H1 (cell line): ENCODE measurements at regions not wholly inside any gene's neighbourhood (a gene's known extent, or its start where the extent isn't known, plus 50 kb on each side); places are given as distances from the start of the nearest gene placed in this dataset.

Experiments
- CTCF ChIA-PET: fragments of 300-600 bp; sonication (Branson Sonifier 250); formaldehyde crosslinking; loops from one replicate; lab custom pipeline; 2021; ENCODE audit not compliant: partially characterized antibody; lab: Charles Lee
- POLR2A ChIA-PET: fragments of 300-600 bp; sonication (Branson Sonifier 250); formaldehyde crosslinking; loops from one replicate; lab custom pipeline; 2021; ENCODE audit warnings: inconsistent platforms; ENCODE audit not compliant: partially characterized antibody; lab: Charles Lee
- DNase-seq, 2 experiments: peaks; one replicate each; pipeline versions ENCODE4 v3.0.0 to v3.0.0-alpha.2; 2010 to 2022; ENCODE audit warnings: low spot score in 2 of 2, low read depth in 1 of 2, mixed read lengths in 1 of 2
- FAIRE-seq: peaks from 2 replicates; lab custom pipeline; 2011; peaks lifted over from hg19 to GRCh38; lab: Jason Lieb, UNC
- H2AFZ ChIP-seq: 2 replicates; pipeline ENCODE4 v1.8.1; 2012; ENCODE audit warnings: low read length, inconsistent platforms
- H2AK5ac ChIP-seq: 2 replicates; pipeline ENCODE4 v1.6.1; 2013; ENCODE audit warnings: low read depth, low read length
- H2BK120ac ChIP-seq: replicated peaks from 2 replicates; pipeline ENCODE3; 2013; ENCODE audit warnings: low read depth, low read length, inconsistent platforms
- H2BK12ac ChIP-seq: 2 replicates; pipeline ENCODE4 v1.6.1; 2013; ENCODE audit warnings: low read depth, low read length
- H2BK15ac ChIP-seq: 2 replicates; pipeline ENCODE4 v1.6.1; 2013; ENCODE audit warnings: low read length
- H2BK20ac ChIP-seq: 2 replicates; pipeline ENCODE4 v1.6.1; 2013; ENCODE audit warnings: low read length
- H2BK5ac ChIP-seq: 2 replicates; pipeline ENCODE4 v1.6.1; 2013; ENCODE audit warnings: low read depth, low read length
- H3K14ac ChIP-seq: 2 replicates; pipeline ENCODE4 v1.6.1; 2013; ENCODE audit warnings: inconsistent platforms; ENCODE audit not compliant: insufficient read length
- H3K18ac ChIP-seq: 2 replicates; pipeline ENCODE4 v1.6.1; 2013; ENCODE audit warnings: low read length; ENCODE audit errors: extremely low read depth
- H3K23ac ChIP-seq: 2 replicates; pipeline ENCODE4 v1.6.1; 2013; ENCODE audit warnings: inconsistent platforms; ENCODE audit not compliant: insufficient read length
- H3K23me2 ChIP-seq: 2 replicates; pipeline ENCODE4 v1.6.1; 2013; ENCODE audit warnings: low read depth, low read length
- H3K27ac ChIP-seq: 2 replicates; pipeline ENCODE4 v1.6.1; 2011; ENCODE audit warnings: low read depth, low read length, inconsistent platforms
- H3K27me3 ChIP-seq, 4 experiments: replicated peaks in 1 of 4; 1 replicate in 1 of 4; 2 replicates in 3 of 4; pipeline versions ENCODE4 v1.6.1 to v1.8.1; 2011 to 2013; ENCODE audit warnings: low read length in 3 of 4, mild to moderate bottlenecking in 3 of 4, inconsistent platforms in 2 of 4, mixed read lengths in 2 of 4, moderate library complexity in 1 of 4; ENCODE audit not compliant: control insufficient read depth in 3 of 4, insufficient read depth in 3 of 4; ENCODE audit errors: extremely low read depth in 1 of 4
- H3K36me3 ChIP-seq, 4 experiments: 2 replicates each; pipeline versions ENCODE4 v1.6.1 to v1.8.1; 2011 to 2013; ENCODE audit warnings: mild to moderate bottlenecking in 4 of 4, low read length in 3 of 4, moderate library complexity in 2 of 4, control low read depth in 1 of 4, inconsistent platforms in 1 of 4; ENCODE audit not compliant: insufficient read depth in 4 of 4, control insufficient read depth in 2 of 4
- H3K4ac ChIP-seq: replicated peaks from 2 replicates; pipeline ENCODE3; 2013; ENCODE audit warnings: low read length, low read depth, mixed read lengths, inconsistent platforms; ENCODE audit not compliant: insufficient read length
- H3K4me1 ChIP-seq, 4 experiments: replicated peaks in 1 of 4; 1 replicate in 1 of 4; 2 replicates in 3 of 4; pipeline versions ENCODE4 v1.6.1 to v1.8.1; 2011 to 2013; ENCODE audit warnings: low read length in 3 of 4, inconsistent platforms in 2 of 4, mixed read lengths in 1 of 4; ENCODE audit not compliant: insufficient read depth in 4 of 4, control insufficient read depth in 3 of 4
- H3K4me2 ChIP-seq, 2 experiments: 2 replicates each; pipeline versions ENCODE4 v1.6.1 to v1.8.1; 2011 to 2013; ENCODE audit warnings: low read depth in 2 of 2, low read length in 2 of 2, control low read depth in 1 of 2, inconsistent platforms in 1 of 2, mild to moderate bottlenecking in 1 of 2; ENCODE audit not compliant: insufficient read depth in 1 of 2
- H3K4me3 ChIP-seq, 4 experiments: fragments of 200-600, 300-600 bp in 1 of 4; sonication (generic), shearing (Covaris generic), sonication (Bioruptor Twin) in 1 of 4; 2 replicates each; pipeline versions ENCODE4 v1.5.1 to v1.8.1; 2011 to 2016; ENCODE audit warnings: low read length in 4 of 4, low read depth in 3 of 4, control low read depth in 2 of 4, inconsistent platforms in 2 of 4, mild to moderate bottlenecking in 2 of 4, mixed read lengths in 1 of 4, moderate library complexity in 1 of 4; ENCODE audit not compliant: insufficient read depth in 2 of 4; ENCODE audit errors: extremely low read depth in 1 of 4
- H3K56ac ChIP-seq: replicated peaks from 2 replicates; pipeline ENCODE3; 2013; ENCODE audit warnings: low read depth, mild to moderate bottlenecking, mixed read lengths, low read length, inconsistent platforms; ENCODE audit not compliant: insufficient read length
- H3K79me1 ChIP-seq: 2 replicates; pipeline ENCODE4 v1.6.1; 2013; ENCODE audit warnings: low read depth, low read length, control low read depth
- H3K79me2 ChIP-seq, 2 experiments: 2 replicates each; pipeline versions ENCODE4 v1.6.1 to v1.8.1; 2012 to 2013; ENCODE audit warnings: low read length in 2 of 2, mild to moderate bottlenecking in 2 of 2, inconsistent platforms in 1 of 2; ENCODE audit not compliant: insufficient read depth in 2 of 2, control insufficient read depth in 1 of 2
- H3K9ac ChIP-seq, 4 experiments: replicated peaks in 1 of 4; 1 replicate in 1 of 4; 2 replicates in 3 of 4; pipeline versions ENCODE4 v1.6.1 to v1.8.1; 2011 to 2013; ENCODE audit warnings: low read depth in 3 of 4, low read length in 3 of 4, control low read depth in 2 of 4, mild to moderate bottlenecking in 2 of 4, moderate library complexity in 2 of 4, inconsistent platforms in 1 of 4; ENCODE audit errors: extremely low read depth in 1 of 4
- H3K9me3 ChIP-seq, 2 experiments: 2 replicates each; pipeline versions ENCODE4 v1.6.1 to v1.8.1; 2012 to 2013; ENCODE audit warnings: mild to moderate bottlenecking in 2 of 2, moderate library complexity in 2 of 2, control low read depth in 1 of 2, inconsistent platforms in 1 of 2, low read depth in 1 of 2, low read length in 1 of 2, mixed read lengths in 1 of 2; ENCODE audit not compliant: insufficient read depth in 2 of 2
- H4K20me1 ChIP-seq, 2 experiments: replicated peaks in 1 of 2; 2 replicates each; pipeline versions ENCODE3 to v1.8.1; 2011 to 2013; ENCODE audit warnings: inconsistent platforms in 2 of 2, low read length in 2 of 2, mild to moderate bottlenecking in 1 of 2; ENCODE audit not compliant: insufficient read depth in 2 of 2, control insufficient read depth in 1 of 2
- H4K5ac ChIP-seq: 2 replicates; pipeline ENCODE4 v1.6.1; 2013; ENCODE audit warnings: low read length, low read depth, mixed read lengths, inconsistent platforms; ENCODE audit not compliant: insufficient read length
- H4K8ac ChIP-seq: 2 replicates; pipeline ENCODE4 v1.8.0; 2013; ENCODE audit warnings: mild to moderate bottlenecking, moderate library complexity, low read length, inconsistent platforms; ENCODE audit not compliant: insufficient read depth; ENCODE audit errors: extremely low read depth
- H4K91ac ChIP-seq: replicated peaks from 2 replicates; pipeline ENCODE3; 2013; ENCODE audit warnings: low read length, mixed read lengths, inconsistent platforms; ENCODE audit not compliant: insufficient read length
- ASH2L ChIP-seq: fragments of 200-600, 300-600 bp; sonication (generic); IDR thresholded peaks from one replicate; pipeline ENCODE4 v1.7.1; 2017; ENCODE audit warnings: low read length
- BACH1 ChIP-seq: IDR thresholded peaks from 2 replicates; pipeline ENCODE4 v1.6.1; 2012; ENCODE audit warnings: low read length, improper control_type of control experiment
- BRCA1 ChIP-seq: IDR thresholded peaks from 2 replicates; pipeline ENCODE4 v1.6.1; 2012; ENCODE audit warnings: low read depth, low read length, improper control_type of control experiment
- CBX8 ChIP-seq: fragments of 300-800, 300-1000 bp; sonication (generic); IDR thresholded peaks from 2 replicates; pipeline ENCODE4 v1.7.1; 2016; ENCODE audit warnings: low read depth, low read length, borderline replicate concordance
- FOSL1 ChIP-seq: IDR thresholded peaks from 2 replicates; pipeline ENCODE4 v1.6.1; 2011; ENCODE audit warnings: mild to moderate bottlenecking, low read depth, low read length, moderate library complexity; ENCODE audit not compliant: insufficient read depth
- KDM1A ChIP-seq: fragments of 200-600, 300-600 bp; sonication (generic); IDR thresholded peaks from 2 replicates; pipeline ENCODE4 v1.7.1; 2016; ENCODE audit warnings: mild to moderate bottlenecking, low read length, borderline replicate concordance
- KDM4A ChIP-seq: IDR thresholded peaks from one replicate; pipeline ENCODE4 v1.7.1; 2012; ENCODE audit warnings: low read depth, mild to moderate bottlenecking, moderate library complexity, low read length, inconsistent platforms; ENCODE audit not compliant: severe bottlenecking
- RNF2 ChIP-seq: fragments of 200-900, 300-1000 bp; sonication (generic); IDR thresholded peaks from 2 replicates; pipeline ENCODE4 v1.7.1; 2016; ENCODE audit warnings: borderline replicate concordance, low read depth, mild to moderate bottlenecking, antibody characterized with exemption, low read length; ENCODE audit not compliant: poor library complexity, severe bottlenecking; ENCODE audit errors: missing control alignments
- SRF ChIP-seq: IDR thresholded peaks from 2 replicates; pipeline ENCODE4 v1.6.1; 2011; ENCODE audit warnings: mild to moderate bottlenecking, low read depth, low read length, moderate library complexity
- TAF1 ChIP-seq: IDR thresholded peaks from 2 replicates; pipeline ENCODE4 v1.6.1; 2011; ENCODE audit warnings: mild to moderate bottlenecking, low read depth, low read length
- TBP ChIP-seq: IDR thresholded peaks from 2 replicates; pipeline ENCODE4 v1.6.1; 2011; ENCODE audit warnings: low read depth, low read length, improper control_type of control experiment
- WGBS, 2 experiments: shearing (Covaris generic) in 1 of 2; methylation state at CpG; one replicate each; pipeline versions ENCODE4 v1.1.6 to v1.1.7; 2013 to 2015; ENCODE audit warnings: low lambda C conversion rate in 2 of 2, mixed read lengths in 2 of 2, inconsistent platforms in 1 of 2, low coverage in 1 of 2, missing lambda C conversion rate in 1 of 2; ENCODE audit not compliant: insufficient replicate concordance in 2 of 2, insufficient coverage in 1 of 2, insufficient read length in 1 of 2; ENCODE audit errors: extremely low coverage in 1 of 2, missing lambda C conversion rate in 1 of 2; 5-methylcytosine and 5-hydroxymethylcytosine counted together
- TF ChIP-seq, protein P1 (sequence below): IDR thresholded peaks from 2 replicates; pipeline ENCODE4 v1.6.1; 2011; ENCODE audit warnings: low read length, improper control_type of control experiment

DNA sequence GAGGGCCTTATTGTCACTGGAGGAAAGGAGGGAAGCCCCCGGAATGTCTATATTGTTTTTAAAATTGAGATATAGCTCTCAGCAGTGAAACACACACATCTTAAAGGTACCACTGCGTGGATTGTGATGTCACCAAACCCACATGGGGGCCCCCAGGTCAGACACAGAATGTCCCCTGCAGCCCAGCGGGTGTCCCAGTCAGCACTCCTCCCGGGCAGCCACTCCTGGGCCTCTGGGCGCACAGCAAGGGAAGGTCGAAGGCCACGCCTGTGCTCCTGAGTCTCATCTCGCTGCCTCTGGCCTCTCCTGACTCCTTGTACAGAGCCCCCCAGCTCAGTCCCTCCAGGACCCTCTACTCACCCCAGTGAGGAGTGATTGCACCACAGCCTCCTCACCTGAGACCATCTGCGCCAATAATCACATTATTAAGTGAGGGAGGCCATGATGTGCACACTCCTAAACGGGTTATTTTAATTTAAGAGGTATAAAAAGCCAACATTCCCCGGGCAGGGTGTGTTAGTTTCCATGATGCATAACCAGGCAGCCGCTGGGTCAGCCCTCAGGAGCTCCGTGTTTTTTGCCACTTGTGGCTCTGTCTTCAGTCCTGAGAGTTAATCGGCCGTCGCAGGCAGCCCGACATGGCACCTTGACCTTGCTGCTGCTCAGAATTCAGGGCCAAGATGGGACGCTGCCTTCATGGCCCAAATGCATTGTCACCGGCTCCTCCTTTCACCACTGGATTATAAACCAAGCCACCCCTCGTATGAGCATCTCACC is 1089.3 kb downstream of the BRD1 start:
- CTCF ChIA-PET, result interaction anchor here (1.0 to 2.6 kb wide), 3 partner anchors 8 to 45 kb away, joined by 3 to 10 read pairs (median 4); no protein-coding TSS in a partner anchor
- no peak overlapping the region for H4K5ac ChIP-seq
- H4K91ac ChIP-seq, result no peak overlapping the region
- H3K56ac ChIP-seq, result no peak overlapping the region
- no peak overlapping the region for H3K27ac ChIP-seq
- no peaks in the 10 kb centered on the region for H4K20me1 ChIP-seq
- no peak overlapping the region for H3K9ac ChIP-seq
- no peak overlapping the region for H3K4ac ChIP-seq
- H3K4me2 ChIP-seq, result no peak overlapping the region
- no peaks in the 10 kb centered on the region for H3K79me2 ChIP-seq
- H3K18ac ChIP-seq, result no peak overlapping the region
- H3K4me3 ChIP-seq, result no peak overlapping the region
- H2AK5ac ChIP-seq, result no peak overlapping the region
- no peaks in the 10 kb centered on the region for H3K9me3 ChIP-seq
- H3K23me2 ChIP-seq, result no peaks in the 10 kb centered on the region
- 91% methylated on average over 20 of the region's 20 CpGs; no CpG with 5 or more reads in 1 of the 2 experiments for WGBS, 2 experiments
- no peak overlapping the region for H2BK12ac ChIP-seq
- no peaks in the 10 kb centered on the region for H3K36me3 ChIP-seq
- peak overlapping the region; percentile 35; the same call in 1 of the 2 replicates for H4K8ac ChIP-seq
- no peak overlapping the region for H3K14ac ChIP-seq
- no peak overlapping the region for H2AFZ ChIP-seq
- H2BK120ac ChIP-seq, result no peak overlapping the region
- POLR2A ChIA-PET, result no interaction called here
- H3K4me1 ChIP-seq, result no peaks in the 10 kb centered on the region
- no peak overlapping the region for H2BK15ac ChIP-seq
- DNase-seq (no peak), FAIRE-seq (no peak)
- no peak overlapping the region for H2BK20ac ChIP-seq
- H3K79me1 ChIP-seq, result no peaks in the 10 kb centered on the region; the same call in 1 of the 2 replicates
- no peaks in the 10 kb centered on the region for H3K27me3 ChIP-seq
- H2BK5ac ChIP-seq, result no peak overlapping the region
- H3K23ac ChIP-seq, result no peak overlapping the region
- TF ChIP-seq CBX8 (no peak), TBP (no peak), SRF (no peak), KDM1A (no peak), BACH1 (no peak), RNF2 (no peak), FOSL1 (no peak), BRCA1 (no peak), KDM4A (no peak), TAF1 (no peak), ASH2L (no peak)
- TF ChIP-seq, protein P1, sequence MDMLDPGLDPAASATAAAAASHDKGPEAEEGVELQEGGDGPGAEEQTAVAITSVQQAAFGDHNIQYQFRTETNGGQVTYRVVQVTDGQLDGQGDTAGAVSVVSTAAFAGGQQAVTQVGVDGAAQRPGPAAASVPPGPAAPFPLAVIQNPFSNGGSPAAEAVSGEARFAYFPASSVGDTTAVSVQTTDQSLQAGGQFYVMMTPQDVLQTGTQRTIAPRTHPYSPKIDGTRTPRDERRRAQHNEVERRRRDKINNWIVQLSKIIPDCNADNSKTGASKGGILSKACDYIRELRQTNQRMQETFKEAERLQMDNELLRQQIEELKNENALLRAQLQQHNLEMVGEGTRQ, result no peak
